HL-60/S4 (cell line): ENCODE measurements at regions not wholly inside any gene's neighbourhood (a gene's known extent, or its start where the extent isn't known, plus 50 kb on each side); places are given as distances from the start of the nearest gene placed in this dataset.

Experiments
- in situ Hi-C: fragments of 300-500 bp; cut with MboI; formaldehyde crosslinking; loops from 2 replicates; pipeline ENCODE4 v1.14.3; 2022; ENCODE audit warnings: low sequenced_read_pairs

GRCh38 chr1:115144176-115144575, 54.9 kb upstream of the TSPAN2 start:
- in situ Hi-C loops: no loop called here

DNA sequence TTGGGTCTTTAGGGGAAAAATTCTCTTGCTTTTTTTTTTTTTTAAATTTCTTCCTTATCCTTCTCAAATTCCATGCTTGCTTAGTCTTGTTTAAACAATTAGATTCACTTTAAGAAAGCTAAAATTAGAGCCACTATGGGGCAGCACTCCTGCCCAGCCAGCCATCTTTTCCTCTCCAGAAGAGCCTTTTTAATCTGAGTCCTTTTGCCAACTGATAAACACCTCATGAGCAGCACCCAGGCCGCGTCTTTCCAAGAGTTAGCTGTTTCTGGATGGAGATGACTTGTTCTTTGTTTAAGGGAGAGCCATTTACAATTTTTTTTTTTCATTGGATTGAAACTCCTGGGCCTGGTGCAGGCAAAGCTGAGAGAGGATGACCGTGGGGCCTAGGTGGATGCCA, 53.3 kb upstream of the TSPAN2 start:
- in situ Hi-C loops: no loop called here

GRCh38 chr1:115141145-115141454, 51.8 kb upstream of the TSPAN2 start:
- in situ Hi-C loops: no loop called here

DNA sequence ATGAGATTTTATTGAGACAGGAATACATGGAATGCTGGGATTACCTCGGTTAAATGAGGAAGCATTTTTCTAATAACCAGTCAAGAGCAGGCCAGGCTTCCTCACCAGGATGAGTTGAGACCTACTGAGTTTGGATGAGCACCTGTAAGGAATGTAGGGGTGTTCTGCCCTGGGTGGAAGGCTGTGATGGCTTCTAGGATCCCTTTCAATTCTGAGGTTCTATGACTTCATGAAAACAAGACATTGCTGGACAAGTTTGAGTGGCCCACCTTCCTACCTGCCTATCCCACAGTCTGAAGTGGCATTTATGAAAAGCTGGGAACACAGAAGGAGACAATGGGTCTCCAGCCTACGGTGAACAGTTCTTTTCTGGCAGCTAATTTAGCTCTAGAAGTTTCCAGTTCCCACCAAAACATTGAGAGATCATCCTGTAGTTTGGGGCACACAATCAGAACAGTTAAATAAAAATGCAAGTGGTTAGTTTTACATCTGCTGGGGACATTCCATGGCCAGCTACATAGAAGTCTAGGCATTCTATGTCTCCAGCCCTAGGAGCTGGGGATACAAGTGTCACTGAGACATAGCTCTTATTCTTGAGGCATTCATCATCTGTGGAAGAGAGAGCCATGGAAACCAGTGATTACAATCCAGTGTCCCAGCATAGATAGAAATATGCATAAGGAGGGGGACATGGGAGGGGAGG, 51.3 kb upstream of the TSPAN2 start:
- in situ Hi-C loops: no loop called here

DNA sequence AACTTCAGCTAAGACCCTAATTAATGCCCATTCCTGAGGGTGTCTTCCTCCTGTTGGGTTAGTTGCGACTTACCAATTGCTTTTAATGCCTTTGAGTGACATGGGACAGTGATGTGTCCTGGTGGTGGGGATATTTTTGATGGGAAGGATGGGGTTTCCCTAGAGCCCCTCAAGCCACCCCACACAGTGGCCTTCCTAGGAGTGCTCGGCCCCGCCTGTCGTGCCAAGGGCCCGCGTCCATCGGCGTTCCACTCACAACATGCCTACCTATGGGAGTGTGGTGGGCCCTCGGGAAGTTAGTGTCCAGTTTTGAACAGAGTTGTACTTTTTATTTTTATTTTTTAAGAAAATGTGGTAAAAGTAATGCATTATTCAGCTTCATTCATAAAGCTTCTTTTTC, 50.1 kb upstream of the TSPAN2 start:
- in situ Hi-C loops: loop anchor here (10.0 kb wide), 2 partner anchors 325 to 455 kb away; no protein-coding TSS in a partner anchor
